Small intestine (tissue), 7 donors: ENCODE measurements at regions not wholly inside any gene's neighbourhood (a gene's known extent, or its start where the extent isn't known, plus 50 kb on each side); places are given as distances from the start of the nearest gene placed in this dataset.

Source experiments
- DNase-seq, 2 donors: peaks; one replicate each; pipeline versions ENCODE4 v3.0.0 to v3.0.0-alpha.2; 2013
- FAIRE-seq: peaks from 2 replicates; lab custom pipeline; 2012; peaks lifted over from hg19 to GRCh38; lab: Jason Lieb, UNC
- H3K27ac ChIP-seq, 3 donors: one replicate each; pipeline ENCODE4 v1.5.1; 2013; ENCODE audit warnings: low read length in 2 of 3, mild to moderate bottlenecking in 2 of 3, control low read depth in 1 of 3, inconsistent platforms in 1 of 3, low read depth in 1 of 3, moderate library complexity in 1 of 3
- H3K27me3 ChIP-seq, 3 donors: one replicate each; pipeline ENCODE4 v1.6.1; 2013; ENCODE audit warnings: low read length in 3 of 3, inconsistent platforms in 1 of 3; ENCODE audit not compliant: control insufficient read depth in 3 of 3, insufficient read depth in 3 of 3
- H3K36me3 ChIP-seq, 3 donors: one replicate each; pipeline ENCODE4 v1.6.1; 2013; ENCODE audit warnings: low read length in 3 of 3, inconsistent platforms in 1 of 3, low read depth in 1 of 3, mild to moderate bottlenecking in 1 of 3, moderate library complexity in 1 of 3; ENCODE audit not compliant: control insufficient read depth in 3 of 3, insufficient read depth in 2 of 3
- H3K4me1 ChIP-seq, 3 donors: one replicate each; pipeline ENCODE4 v1.6.1; 2013; ENCODE audit warnings: low read length in 2 of 3, inconsistent platforms in 1 of 3, low read depth in 1 of 3, mild to moderate bottlenecking in 1 of 3, moderate library complexity in 1 of 3; ENCODE audit not compliant: control insufficient read depth in 3 of 3, insufficient read depth in 2 of 3
- H3K4me3 ChIP-seq, 3 donors: one replicate each; pipeline ENCODE4 v1.5.1; 2013; ENCODE audit warnings: low read length in 3 of 3, control low read depth in 1 of 3, inconsistent platforms in 1 of 3, low read depth in 1 of 3, mild to moderate bottlenecking in 1 of 3, moderate library complexity in 1 of 3
- H3K9me3 ChIP-seq, 2 donors: one replicate each; pipeline ENCODE4 v1.6.1; 2013; ENCODE audit warnings: low read depth in 1 of 2, low read length in 1 of 2; ENCODE audit not compliant: control insufficient read depth in 2 of 2, insufficient read depth in 1 of 2
- WGBS, 3 donors: extraction: QIAGEN DNeasy Blood & Tissue Kit; methylation state at CpG; one replicate each; pipeline ENCODE4 v1.1.7; 2013; 5-methylcytosine and 5-hydroxymethylcytosine counted together
- donor health status: healthy with polysubstance abuse.
- donor health status: control.
- donor health status: control.
- donor health status: Bipolar disorder and iron deficiency.
- donor health status: healthy.

- no peak overlapping the region for H3K4me3 ChIP-seq
- FAIRE-seq, result no peak
Measured at GRCh38 chr12:24224401-24224800, 274.9 kb upstream of the SOX5 start.

GRCh38 chr12:24223926-24224325 lies 274.5 kb upstream of the SOX5 start:
- no peaks in the 10 kb centered on the region for H3K36me3 ChIP-seq
- no peaks in the 10 kb centered on the region for H3K27me3 ChIP-seq
- no peaks in the 10 kb centered on the region for H3K9me3 ChIP-seq
- 89 to 93% (median 91%) methylated on average over 9 of the region's 9 CpGs for WGBS, 3 donors
- no peak for FAIRE-seq
- H3K4me1 ChIP-seq, result no peaks in the 10 kb centered on the region
- no peak for DNase-seq
- no peak overlapping the region for H3K27ac ChIP-seq
- H3K4me3 ChIP-seq, result no peak overlapping the region

More at GRCh38 chr12:24224401-24224800, 274.9 kb upstream of the SOX5 start:
- Histone ChIP-seq H3K27me3 (no peaks in the 10 kb centered on the region), H3K4me1 (no peaks in the 10 kb centered on the region), H3K9me3 (no peaks in the 10 kb centered on the region), H3K36me3 (no peaks in the 10 kb centered on the region), H3K27ac (no peak overlapping the region)
- no peak for DNase-seq

GRCh38 chr12:24222968-24223367 lies 273.5 kb upstream of the SOX5 start:
- DNase-seq (no peak), FAIRE-seq (no peak)
- H3K4me3 ChIP-seq, result no peak overlapping the region
- 33 to 56% (median 40%) methylated on average over 1 of the region's 1 CpG for WGBS, 3 donors
- no peaks in the 10 kb centered on the region for H3K27me3 ChIP-seq
- no peaks in the 10 kb centered on the region for H3K36me3 ChIP-seq
- no peaks in the 10 kb centered on the region for H3K4me1 ChIP-seq
- H3K9me3 ChIP-seq, result no peaks in the 10 kb centered on the region
- no peak overlapping the region for H3K27ac ChIP-seq

GRCh38 chr12:24212496-24212895 lies 263.0 kb upstream of the SOX5 start:
- no peak for FAIRE-seq
- WGBS, 3 donors, result 69 to 86% (median 72%) methylated on average over 2 of the region's 2 CpGs

GRCh38 chr12:24206621-24207020 lies 257.2 kb upstream of the SOX5 start:
- H3K4me1 ChIP-seq, result no peaks in the 10 kb centered on the region
- no peaks in the 10 kb centered on the region for H3K27me3 ChIP-seq
- H3K36me3 ChIP-seq, result no peaks in the 10 kb centered on the region
- FAIRE-seq, result no peak
- H3K27ac ChIP-seq, result no peak overlapping the region
- no peaks in the 10 kb centered on the region for H3K9me3 ChIP-seq
- WGBS, 3 donors, result 82 to 95% (median 82%) methylated on average over 2 of the region's 2 CpGs
- no peak overlapping the region for H3K4me3 ChIP-seq
- DNase-seq, result no peak

More at GRCh38 chr12:24212496-24212895, 263.0 kb upstream of the SOX5 start:
- Histone ChIP-seq H3K36me3 (no peaks in the 10 kb centered on the region), H3K27ac (no peak overlapping the region), H3K9me3 (no peaks in the 10 kb centered on the region), H3K4me3 (no peak overlapping the region), H3K27me3 (no peaks in the 10 kb centered on the region), H3K4me1 (no peaks in the 10 kb centered on the region)
- DNase-seq, result no peak

- Histone ChIP-seq H3K4me1 (no peaks in the 10 kb centered on the region), H3K27me3 (no peaks in the 10 kb centered on the region), H3K36me3 (no peaks in the 10 kb centered on the region), H3K4me3 (no peak overlapping the region), H3K27ac (no peak overlapping the region), H3K9me3 (no peaks in the 10 kb centered on the region)
- 74 to 75% (median 74%) methylated on average over 3 of the region's 3 CpGs for WGBS, 3 donors
- FAIRE-seq, result no peak
- DNase-seq, result no peak
Measured at GRCh38 chr12:24201258-24201970, 251.9 kb upstream of the SOX5 start.

GRCh38 chr12:24200010-24200409 lies 250.5 kb upstream of the SOX5 start:
- no peaks in the 10 kb centered on the region for H3K4me1 ChIP-seq
- no peak overlapping the region for H3K27ac ChIP-seq
- DNase-seq, result no peak
- H3K4me3 ChIP-seq, result no peak overlapping the region
- H3K27me3 ChIP-seq, result no peaks in the 10 kb centered on the region
- no peaks in the 10 kb centered on the region for H3K9me3 ChIP-seq
- no peak for FAIRE-seq
- no peaks in the 10 kb centered on the region for H3K36me3 ChIP-seq

GRCh38 chr12:24198936-24199671 lies 249.6 kb upstream of the SOX5 start:
- Histone ChIP-seq H3K27me3 (no peaks in the 10 kb centered on the region), H3K36me3 (no peaks in the 10 kb centered on the region), H3K27ac (no peak overlapping the region), H3K4me1 (no peaks in the 10 kb centered on the region), H3K4me3 (no peak overlapping the region), H3K9me3 (no peaks in the 10 kb centered on the region)
- WGBS, 3 donors, result 79 to 83% (median 83%) methylated on average over 11 of the region's 11 CpGs
- no peak for DNase-seq
- no peak for FAIRE-seq
